GM18951 (cell line): ENCODE measurements at regions not wholly inside any gene's neighbourhood (a gene's known extent, or its start where the extent isn't known, plus 50 kb on each side); places are given as distances from the start of the nearest gene placed in this dataset.

Experiments used
- POLR2A ChIP-seq: IDR thresholded peaks from 4 replicates; pipeline ENCODE4 v1.6.1; 2011; ENCODE audit warnings: mild to moderate bottlenecking; ENCODE audit not compliant: insufficient read length, insufficient read depth; ENCODE audit errors: extremely low read depth
- in situ Hi-C: fragments of 300-500 bp; cut with MboI; formaldehyde crosslinking; loops from one replicate; pipeline ENCODE4 v1.12.0; 2022; ENCODE audit warnings: low sequenced_read_pairs, mixed read lengths, inconsistent platforms; ENCODE audit not compliant: unreplicated experiment

GRCh38 chr7:142356166-142356565, 98.3 kb upstream of the PRSS58 start:
- in situ Hi-C loops: no loop called here
- TF ChIP-seq POLR2A: no peak

DNA sequence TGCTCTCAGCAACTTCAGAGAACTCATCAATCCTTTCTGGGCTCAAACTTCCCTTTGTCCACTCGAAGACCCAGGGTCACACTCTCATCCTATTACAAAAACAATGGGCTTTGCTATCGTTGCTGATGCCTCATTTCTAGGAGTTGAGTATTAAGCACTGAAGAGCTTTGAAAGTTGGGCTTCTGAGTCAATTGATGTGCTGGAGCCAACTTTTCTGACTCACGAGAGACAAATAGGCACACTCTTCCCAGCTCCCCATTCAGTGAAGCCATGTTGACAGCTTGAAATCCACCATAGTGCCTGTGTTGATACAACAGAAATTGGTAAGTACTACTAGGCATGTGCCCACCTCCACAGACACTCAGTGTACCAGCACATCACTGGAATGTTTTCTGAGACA, 97.5 kb upstream of the PRSS58 start:
- no peak for TF ChIP-seq POLR2A

DNA sequence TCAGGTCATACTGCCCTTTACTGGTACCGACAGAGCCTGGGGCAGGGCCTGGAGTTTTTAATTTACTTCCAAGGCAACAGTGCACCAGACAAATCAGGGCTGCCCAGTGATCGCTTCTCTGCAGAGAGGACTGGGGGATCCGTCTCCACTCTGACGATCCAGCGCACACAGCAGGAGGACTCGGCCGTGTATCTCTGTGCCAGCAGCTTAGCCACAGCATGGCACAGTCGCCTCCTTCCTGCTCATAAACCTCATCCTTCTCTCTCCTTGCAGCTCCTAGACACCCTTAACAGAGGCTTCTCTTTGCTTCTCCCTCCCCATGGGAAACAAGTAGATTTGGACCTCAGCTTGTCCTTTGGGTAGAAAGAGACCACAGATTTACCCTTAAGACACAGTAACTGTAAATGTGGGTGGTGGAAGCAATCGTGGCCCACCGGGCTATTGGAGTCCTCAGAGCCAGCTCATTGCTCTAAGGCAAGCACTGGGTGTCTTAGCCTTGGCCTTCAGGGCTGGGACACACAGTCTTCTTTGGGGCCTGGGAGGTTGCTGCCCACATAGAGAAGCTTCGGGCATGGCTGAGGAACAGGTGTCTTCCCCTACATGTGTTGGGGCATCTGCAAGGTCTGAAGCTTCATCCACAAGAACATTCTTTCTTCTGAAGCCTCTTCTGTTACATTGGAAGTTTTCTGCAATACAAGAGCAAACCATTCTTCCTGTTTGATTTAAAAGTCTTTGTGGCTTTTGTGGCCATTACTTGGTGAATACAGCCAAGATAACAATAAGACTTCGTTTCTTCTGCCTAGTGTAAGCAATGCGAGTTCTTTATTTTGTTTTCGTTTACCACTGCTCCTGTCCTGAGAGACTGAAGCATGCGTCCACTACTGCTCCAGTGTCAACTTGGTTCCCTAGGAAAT, 95.5 kb upstream of the PRSS58 start:
- in situ Hi-C loops: no loop called here
- no peak for TF ChIP-seq POLR2A

More for the DNA sequence above, 97.5 kb upstream of the PRSS58 start:
- in situ Hi-C loops: no loop called here

DNA sequence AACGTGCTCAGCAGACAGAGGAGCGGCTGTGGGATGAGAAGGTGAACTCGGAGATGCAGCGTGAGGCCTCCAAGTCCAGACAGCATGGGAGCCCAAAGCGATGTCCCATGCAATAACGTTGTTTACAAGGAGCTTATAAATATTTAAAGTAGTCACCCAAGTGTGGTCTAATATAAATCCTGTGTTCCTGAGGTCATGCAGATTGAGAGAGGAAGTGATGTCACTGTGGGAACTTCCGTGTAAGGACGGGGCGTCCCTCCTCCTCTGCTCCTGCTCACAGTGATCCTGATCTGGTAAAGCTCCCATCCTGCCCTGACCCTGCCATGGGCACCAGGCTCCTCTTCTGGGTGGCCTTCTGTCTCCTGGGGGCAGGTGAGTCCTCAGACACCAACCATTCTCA, 94.7 kb upstream of the PRSS58 start:
- in situ Hi-C loops: no loop called here
- TF ChIP-seq POLR2A: no peak

GRCh38 chr7:142351145-142351544, 93.3 kb upstream of the PRSS58 start:
- TF ChIP-seq POLR2A: no peak
- in situ Hi-C loops: no loop called here

DNA sequence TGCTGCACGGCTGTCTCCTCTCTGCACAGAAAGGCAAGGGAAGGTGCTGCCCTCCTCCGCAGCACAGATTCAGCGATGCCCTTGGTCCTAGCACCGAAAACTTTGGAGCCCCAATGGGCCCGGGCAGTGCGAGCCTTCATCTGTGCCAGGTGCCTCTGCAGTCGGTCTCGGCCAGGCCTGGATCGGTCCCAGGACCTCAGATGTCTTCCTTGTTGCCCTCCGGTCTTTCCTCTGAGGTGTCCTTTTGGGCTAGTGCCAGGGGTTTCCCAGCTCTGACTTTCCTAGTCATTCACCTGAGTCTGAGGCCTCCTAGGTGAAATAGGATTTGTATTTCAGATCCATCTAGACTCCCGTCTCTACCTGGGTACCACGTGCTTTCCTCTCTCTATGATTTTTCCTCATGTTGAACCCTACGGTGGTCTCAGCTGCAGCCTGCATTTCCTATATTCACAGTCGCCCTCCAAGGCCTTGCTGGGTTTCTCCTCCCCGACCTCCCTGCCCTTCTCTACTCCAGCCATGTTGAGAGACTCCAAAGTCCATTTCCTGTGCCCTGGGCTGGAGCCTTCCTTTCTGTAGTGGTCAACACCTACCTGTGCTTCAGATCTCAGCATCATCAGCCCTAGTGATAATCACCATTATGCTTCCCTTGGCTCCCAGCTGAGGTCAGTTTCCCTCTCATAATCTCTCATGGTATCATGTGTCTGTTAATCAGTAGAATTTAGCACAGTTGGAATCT, 92.0 kb upstream of the PRSS58 start:
- in situ Hi-C loops: no loop called here
- TF ChIP-seq POLR2A: no peak

- TF ChIP-seq POLR2A: no peak
- in situ Hi-C loops: no loop called here
These were observed 91.1 kb upstream of the PRSS58 start for GRCh38 chr7:142348921-142349405.

- in situ Hi-C loops: no loop called here
- TF ChIP-seq POLR2A: no peak
These were observed 90.2 kb upstream of the PRSS58 start for GRCh38 chr7:142348100-142348499.

GRCh38 chr7:142347091-142347490, 89.2 kb upstream of the PRSS58 start:
- in situ Hi-C loops: no loop called here
- TF ChIP-seq POLR2A: no peak

DNA sequence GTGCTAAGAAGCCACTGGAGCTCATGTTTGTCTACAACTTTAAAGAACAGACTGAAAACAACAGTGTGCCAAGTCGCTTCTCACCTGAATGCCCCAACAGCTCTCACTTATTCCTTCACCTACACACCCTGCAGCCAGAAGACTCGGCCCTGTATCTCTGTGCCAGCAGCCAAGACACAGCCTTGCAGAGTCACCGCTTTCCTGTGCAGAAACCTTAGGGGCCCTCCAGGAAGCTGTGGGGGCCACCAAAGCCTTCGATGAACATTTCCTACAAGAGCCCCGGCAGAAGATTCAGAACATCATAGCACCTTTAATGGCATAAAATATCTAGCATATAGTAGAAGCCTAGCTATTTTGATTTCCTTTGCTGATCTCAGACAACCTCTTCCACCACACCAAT, 88.0 kb upstream of the PRSS58 start:
- no peak for TF ChIP-seq POLR2A
- in situ Hi-C loops: no loop called here

GRCh38 chr7:142338633-142339501, 81.0 kb upstream of the PRSS58 start:
- in situ Hi-C loops: no loop called here

DNA sequence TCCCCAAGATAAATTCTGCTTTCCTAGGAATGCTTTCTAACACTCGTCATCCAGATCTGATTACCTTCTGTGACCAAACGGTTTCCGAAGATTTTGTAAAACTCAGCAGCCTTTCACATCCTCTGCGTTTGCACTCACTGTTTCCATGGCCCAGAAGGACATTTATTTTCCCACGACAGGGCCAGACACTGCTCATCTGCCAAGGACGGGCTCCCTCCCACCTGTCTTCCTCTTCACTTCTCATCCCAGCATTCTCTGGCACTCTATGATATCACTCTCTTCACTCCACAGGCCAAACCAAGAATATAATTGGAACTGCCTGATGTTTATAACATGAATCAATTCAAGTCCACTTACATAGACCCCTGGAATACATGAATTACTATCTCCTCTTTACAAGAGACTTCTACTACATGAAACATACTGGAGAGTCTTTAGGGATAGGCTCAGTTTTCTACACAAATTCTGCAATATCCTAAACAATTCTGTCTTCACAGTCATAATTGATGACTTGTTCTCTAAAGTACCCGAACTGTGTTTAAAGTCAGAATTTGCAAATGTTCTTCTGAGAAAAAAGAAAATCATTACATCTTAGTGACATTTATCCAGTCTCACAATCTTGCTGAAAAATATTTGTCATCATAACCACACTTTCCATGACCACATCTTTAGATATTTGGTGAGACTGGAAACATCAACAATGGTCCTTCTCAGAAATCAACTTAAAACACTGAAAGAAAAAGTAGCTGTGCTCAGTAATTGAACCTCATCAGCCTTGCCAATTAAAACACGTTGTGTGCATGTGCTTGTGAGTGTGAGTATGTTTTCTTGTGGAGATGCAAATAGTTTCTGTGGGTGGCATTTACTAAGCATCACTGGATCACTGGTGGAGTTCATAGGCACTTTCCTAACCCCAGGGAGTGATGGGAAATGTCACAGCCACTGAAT, 79.5 kb upstream of the PRSS58 start:
- no peak for TF ChIP-seq POLR2A
- in situ Hi-C loops: no loop called here

More at GRCh38 chr7:142338633-142339501, 81.0 kb upstream of the PRSS58 start:
- TF ChIP-seq POLR2A: no peak

DNA sequence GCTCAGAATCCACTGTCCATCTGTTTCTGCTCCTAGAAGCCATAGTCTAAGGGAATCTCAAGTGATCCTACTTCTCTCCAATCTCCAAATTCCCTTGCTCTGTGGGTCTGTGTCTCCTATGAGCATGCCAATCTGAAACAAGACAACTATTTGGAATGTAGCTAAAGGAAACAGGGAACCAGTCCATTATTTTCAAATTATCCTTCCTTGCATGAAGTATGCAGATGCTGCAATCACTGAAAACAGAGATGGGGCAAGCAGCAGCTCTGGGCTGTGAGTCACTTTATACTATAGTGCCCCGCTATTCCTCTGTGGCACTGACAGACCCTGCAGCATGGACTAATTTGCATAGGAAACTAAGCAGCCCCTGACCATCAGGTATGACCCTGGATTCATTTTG, 76.9 kb upstream of the PRSS58 start:
- in situ Hi-C loops: no loop called here
- TF ChIP-seq POLR2A: no peak
